NCI-H1436 treated with DMSO at 0.1 percent for 48 hours (cell line): ENCODE measurements at regions not wholly inside any gene's neighbourhood (a gene's known extent, or its start where the extent isn't known, plus 50 kb on each side); places are given as distances from the start of the nearest gene placed in this dataset.
"Not testable (repeated sequence)": the region's sequence is repeated elsewhere in the genome, so short reads cannot be mapped to it uniquely, and the experiment has no call there.

ENCODE experiments used
- DNase-seq: peaks from one replicate; lab custom pipeline; 2025; lab: John Stamatoyannopoulos, UW

- no peak for DNase-seq
Observed at GRCh38 chr5:109630093-109630492, 59.6 kb upstream of the MAN2A1 start.

- no peak for DNase-seq
Observed at GRCh38 chr5:109628591-109628990, 61.1 kb upstream of the MAN2A1 start.

- DNase-seq: not testable (repeated sequence)
Observed at GRCh38 chr5:109621266-109621665, 68.5 kb upstream of the MAN2A1 start.

GRCh38 chr5:109620651-109621050 lies 69.1 kb upstream of the MAN2A1 start:
- DNase-seq: no peak

GRCh38 chr5:109619606-109620005 lies 70.1 kb upstream of the MAN2A1 start:
- no peak for DNase-seq

GRCh38 chr5:109619021-109619460 lies 70.7 kb upstream of the MAN2A1 start:
- DNase-seq: no peak

- DNase-seq: no peak
Observed at GRCh38 chr5:109614981-109615380, 74.7 kb upstream of the MAN2A1 start.

GRCh38 chr5:109614301-109614700 lies 75.4 kb upstream of the MAN2A1 start:
- DNase-seq: no peak

- DNase-seq: no peak
Observed at GRCh38 chr5:109612278-109612905, 77.3 kb upstream of the MAN2A1 start.

- no peak for DNase-seq
Observed at GRCh38 chr5:109611505-109611904, 78.2 kb upstream of the MAN2A1 start.

GRCh38 chr5:109611061-109611460 lies 78.7 kb upstream of the MAN2A1 start:
- no peak for DNase-seq

- no peak for DNase-seq
Observed at GRCh38 chr5:109610581-109610980, 79.1 kb upstream of the MAN2A1 start.

GRCh38 chr5:109605207-109605730 lies 84.5 kb upstream of the MAN2A1 start:
- no peak for DNase-seq

- DNase-seq: no peak
Observed at GRCh38 chr5:109604758-109605157, 85.0 kb upstream of the MAN2A1 start.

- DNase-seq: no peak
Observed at GRCh38 chr5:109601736-109602135, 88.0 kb upstream of the MAN2A1 start.

- no peak for DNase-seq
Observed at GRCh38 chr5:109597893-109598292, 91.8 kb upstream of the MAN2A1 start.

- DNase-seq: no peak
Observed at GRCh38 chr5:109594217-109594616, 95.5 kb upstream of the MAN2A1 start.

- no peak for DNase-seq
Observed at GRCh38 chr5:109590799-109591198, 98.9 kb upstream of the MAN2A1 start.

- DNase-seq: no peak
Observed at GRCh38 chr5:109589986-109590385, 99.7 kb upstream of the MAN2A1 start.

- no peak for DNase-seq
Observed at GRCh38 chr5:109589239-109589638, 100.5 kb upstream of the MAN2A1 start.

GRCh38 chr5:109588281-109589035 lies 101.3 kb upstream of the MAN2A1 start:
- no peak for DNase-seq

GRCh38 chr5:109584986-109585599 lies 104.6 kb upstream of the MAN2A1 start:
- no peak for DNase-seq

- DNase-seq: no peak
Observed at GRCh38 chr5:109580225-109580624, 109.5 kb upstream of the MAN2A1 start.
